ENCODE measurements at regions not wholly inside any gene's neighbourhood (a gene's known extent, or its start where the extent isn't known, plus 50 kb on each side); places are given as distances from the start of the nearest gene placed in this dataset.

- H3K27me3 ChIP-seq (ENCODE audit: control insufficient read depth in 1 of 2, insufficient read depth in 2 of 2, low read length in 2 of 2), result no peaks in the 10 kb centered on the region
- H3K27ac ChIP-seq (ENCODE audit: low read depth, low read length), result no peak overlapping the region
- no peak overlapping the region for H3K4me3 ChIP-seq (ENCODE audit: low read depth in 1 of 2, low read length in 2 of 2)
- no peak overlapping the region for H3K9ac ChIP-seq (ENCODE audit: low read depth in 1 of 2, low read length in 2 of 2)
- no peaks in the 10 kb centered on the region for H3K36me3 ChIP-seq (ENCODE audit: control insufficient read depth in 1 of 2, insufficient read depth in 2 of 2, low read length in 2 of 2)
- H3K9me3 ChIP-seq (ENCODE audit: control insufficient read depth in 1 of 2, low read length in 2 of 2), result peaks cover 0 to 4% of the 10 kb centered on the region in 2 donors
- peaks cover 5% of the 10 kb centered on the region in 2 donors for H3K4me1 ChIP-seq (ENCODE audit: control insufficient read depth in 1 of 2, insufficient read depth in 2 of 2, low read length in 2 of 2)
Observed at GRCh38 chr1:234944439-234945344, 183.9 kb downstream of the TOMM20 start.

GRCh38 chr1:234943836-234944402, 184.7 kb downstream of the TOMM20 start:
- Histone ChIP-seq H3K27ac (ENCODE audit: low read depth, low read length) (no peak overlapping the region), H3K9me3 (ENCODE audit: control insufficient read depth in 1 of 2, low read length in 2 of 2) (no peaks in the 10 kb centered on the region), H3K4me3 (ENCODE audit: low read depth in 1 of 2, low read length in 2 of 2) (no peak overlapping the region), H3K4me1 (ENCODE audit: control insufficient read depth in 1 of 2, insufficient read depth in 2 of 2, low read length in 2 of 2) (peaks cover 5% of the 10 kb centered on the region in 2 donors), H3K36me3 (ENCODE audit: control insufficient read depth in 1 of 2, insufficient read depth in 2 of 2, low read length in 2 of 2) (no peaks in the 10 kb centered on the region), H3K27me3 (ENCODE audit: control insufficient read depth in 1 of 2, insufficient read depth in 2 of 2, low read length in 2 of 2) (no peaks in the 10 kb centered on the region), H3K9ac (ENCODE audit: low read depth in 1 of 2, low read length in 2 of 2) (no peak overlapping the region)

DNA sequence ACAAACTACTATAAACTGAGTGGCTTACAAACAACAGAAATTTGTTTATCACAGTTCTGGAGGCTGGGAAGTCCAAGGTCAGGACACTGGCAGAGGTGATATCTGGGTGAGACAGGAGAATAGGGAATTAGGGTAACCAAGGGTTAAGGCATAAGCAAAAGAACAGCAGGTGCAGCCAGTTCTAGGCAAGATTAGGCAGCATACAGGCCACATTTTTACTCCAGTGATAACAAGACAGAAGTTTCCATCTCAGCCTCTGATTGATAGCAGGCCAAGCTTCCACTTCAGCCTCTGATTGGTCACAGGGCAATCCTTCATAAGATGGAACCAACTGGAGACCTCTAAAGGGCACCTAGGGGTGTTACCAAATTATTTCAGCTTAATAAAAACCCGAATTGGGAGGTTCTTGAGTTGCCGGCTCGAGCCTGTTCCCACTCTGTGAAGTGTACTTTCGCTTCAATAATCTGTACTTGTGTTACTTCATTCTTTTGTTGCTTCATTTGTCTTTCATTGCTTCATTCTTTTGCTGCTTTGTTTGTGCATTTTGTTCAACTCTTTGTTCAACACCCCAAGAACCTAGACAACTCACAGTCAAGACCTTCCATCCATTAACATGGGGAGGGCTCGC, 185.6 kb downstream of the TOMM20 start:
- no peak overlapping the region for H3K27ac ChIP-seq (ENCODE audit: low read depth, low read length)
- H3K9ac ChIP-seq (ENCODE audit: low read depth in 1 of 2, low read length in 2 of 2), result no peak overlapping the region
- no peaks in the 10 kb centered on the region for H3K27me3 ChIP-seq (ENCODE audit: control insufficient read depth in 1 of 2, insufficient read depth in 2 of 2, low read length in 2 of 2)
- H3K4me1 ChIP-seq (ENCODE audit: control insufficient read depth in 1 of 2, insufficient read depth in 2 of 2, low read length in 2 of 2), result peaks cover 5% of the 10 kb centered on the region in 2 donors
- no peaks in the 10 kb centered on the region for H3K9me3 ChIP-seq (ENCODE audit: control insufficient read depth in 1 of 2, low read length in 2 of 2)
- no peaks in the 10 kb centered on the region for H3K36me3 ChIP-seq (ENCODE audit: control insufficient read depth in 1 of 2, insufficient read depth in 2 of 2, low read length in 2 of 2)
- H3K4me3 ChIP-seq (ENCODE audit: low read depth in 1 of 2, low read length in 2 of 2), result no peak overlapping the region

DNA sequence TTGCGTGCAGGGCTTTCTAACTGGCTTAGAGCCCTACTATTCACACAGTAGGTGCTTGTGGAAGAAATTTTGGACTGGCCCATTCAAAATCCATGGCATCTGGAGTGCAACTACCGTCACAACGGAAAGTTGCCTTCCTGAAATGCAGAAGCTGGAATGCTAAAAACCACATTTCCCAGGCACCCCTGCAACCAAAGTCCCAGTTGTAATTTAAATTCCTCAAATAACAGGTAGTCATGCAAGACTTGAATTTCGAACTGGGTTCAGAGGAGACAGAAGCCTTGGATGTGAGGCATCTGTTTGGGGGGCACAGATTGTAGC, 186.7 kb downstream of the TOMM20 start:
- H3K4me1 ChIP-seq (ENCODE audit: control insufficient read depth in 1 of 2, insufficient read depth in 2 of 2, low read length in 2 of 2), result peaks cover 7 to 8% of the 10 kb centered on the region in 2 donors
- H3K9ac ChIP-seq (ENCODE audit: low read depth in 1 of 2, low read length in 2 of 2), result no peak overlapping the region
- no peak overlapping the region for H3K4me3 ChIP-seq (ENCODE audit: low read depth in 1 of 2, low read length in 2 of 2)

GRCh38 chr1:234941321-234942011, 187.2 kb downstream of the TOMM20 start:
- no peak overlapping the region for H3K4me3 ChIP-seq (ENCODE audit: low read depth in 1 of 2, low read length in 2 of 2)
- H3K9ac ChIP-seq (ENCODE audit: low read depth in 1 of 2, low read length in 2 of 2), result no peak overlapping the region
- H3K36me3 ChIP-seq (ENCODE audit: control insufficient read depth in 1 of 2, insufficient read depth in 2 of 2, low read length in 2 of 2), result no peaks in the 10 kb centered on the region
- no peak overlapping the region for H3K27ac ChIP-seq (ENCODE audit: low read depth, low read length)
- no peaks in the 10 kb centered on the region for H3K27me3 ChIP-seq (ENCODE audit: control insufficient read depth in 1 of 2, insufficient read depth in 2 of 2, low read length in 2 of 2)
- no peaks in the 10 kb centered on the region for H3K9me3 ChIP-seq (ENCODE audit: control insufficient read depth in 1 of 2, low read length in 2 of 2)
- H3K4me1 ChIP-seq (ENCODE audit: control insufficient read depth in 1 of 2, insufficient read depth in 2 of 2, low read length in 2 of 2), result peaks cover 7 to 8% of the 10 kb centered on the region in 2 donors

More for the DNA sequence above, 186.7 kb downstream of the TOMM20 start:
- no peaks in the 10 kb centered on the region for H3K9me3 ChIP-seq (ENCODE audit: control insufficient read depth in 1 of 2, low read length in 2 of 2)
- H3K27ac ChIP-seq (ENCODE audit: low read depth, low read length), result no peak overlapping the region
- no peaks in the 10 kb centered on the region for H3K36me3 ChIP-seq (ENCODE audit: control insufficient read depth in 1 of 2, insufficient read depth in 2 of 2, low read length in 2 of 2)
- H3K27me3 ChIP-seq (ENCODE audit: control insufficient read depth in 1 of 2, insufficient read depth in 2 of 2, low read length in 2 of 2), result no peaks in the 10 kb centered on the region

- Histone ChIP-seq H3K9me3 (ENCODE audit: control insufficient read depth in 1 of 2, low read length in 2 of 2) (no peaks in the 10 kb centered on the region), H3K4me1 (ENCODE audit: control insufficient read depth in 1 of 2, insufficient read depth in 2 of 2, low read length in 2 of 2) (peaks cover 7 to 8% of the 10 kb centered on the region in 2 donors), H3K27me3 (ENCODE audit: control insufficient read depth in 1 of 2, insufficient read depth in 2 of 2, low read length in 2 of 2) (no peaks in the 10 kb centered on the region), H3K9ac (ENCODE audit: low read depth in 1 of 2, low read length in 2 of 2) (no peak overlapping the region), H3K36me3 (ENCODE audit: control insufficient read depth in 1 of 2, insufficient read depth in 2 of 2, low read length in 2 of 2) (no peaks in the 10 kb centered on the region), H3K27ac (ENCODE audit: low read depth, low read length) (no peak overlapping the region), H3K4me3 (ENCODE audit: low read depth in 1 of 2, low read length in 2 of 2) (no peak overlapping the region)
Observed at GRCh38 chr1:234940841-234941240, 187.8 kb downstream of the TOMM20 start.

DNA sequence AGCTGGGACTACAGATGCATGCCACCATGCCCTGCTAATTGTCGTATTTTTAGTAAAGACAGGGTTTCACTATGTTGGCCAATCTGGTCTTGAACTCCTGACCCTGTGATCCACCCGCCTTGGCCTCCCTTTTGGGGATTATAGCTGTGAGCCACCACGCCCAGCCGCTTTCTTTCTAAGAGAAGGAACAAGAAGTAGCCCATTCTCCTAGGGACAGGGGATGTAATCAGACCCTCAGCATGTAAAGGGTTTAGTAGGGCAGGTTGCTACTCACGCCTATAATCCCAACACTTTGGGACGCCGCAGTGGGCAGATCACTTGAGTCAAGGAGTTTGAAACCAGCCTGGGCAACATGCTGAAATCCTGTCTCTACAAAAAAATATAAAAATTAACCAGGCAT, 189.7 kb downstream of the TOMM20 start:
- Histone ChIP-seq H3K36me3 (ENCODE audit: control insufficient read depth in 1 of 2, insufficient read depth in 2 of 2, low read length in 2 of 2) (no peaks in the 10 kb centered on the region), H3K4me3 (ENCODE audit: low read depth in 1 of 2, low read length in 2 of 2) (no peak overlapping the region), H3K27me3 (ENCODE audit: control insufficient read depth in 1 of 2, insufficient read depth in 2 of 2, low read length in 2 of 2) (no peaks in the 10 kb centered on the region), H3K9me3 (ENCODE audit: control insufficient read depth in 1 of 2, low read length in 2 of 2) (no peaks in the 10 kb centered on the region), H3K27ac (ENCODE audit: low read depth, low read length) (no peak overlapping the region), H3K9ac (ENCODE audit: low read depth in 1 of 2, low read length in 2 of 2) (no peak overlapping the region), H3K4me1 (ENCODE audit: control insufficient read depth in 1 of 2, insufficient read depth in 2 of 2, low read length in 2 of 2) (peaks cover 2 to 7% of the 10 kb centered on the region in 2 donors)

GRCh38 chr1:234938135-234938534, 190.5 kb downstream of the TOMM20 start:
- Histone ChIP-seq H3K4me1 (ENCODE audit: control insufficient read depth in 1 of 2, insufficient read depth in 2 of 2, low read length in 2 of 2) (peaks cover 8 to 9% of the 10 kb centered on the region in 2 donors), H3K36me3 (ENCODE audit: control insufficient read depth in 1 of 2, insufficient read depth in 2 of 2, low read length in 2 of 2) (no peaks in the 10 kb centered on the region), H3K9me3 (ENCODE audit: control insufficient read depth in 1 of 2, low read length in 2 of 2) (no peaks in the 10 kb centered on the region), H3K4me3 (ENCODE audit: low read depth in 1 of 2, low read length in 2 of 2) (no peak overlapping the region), H3K27ac (ENCODE audit: low read depth, low read length) (no peak overlapping the region), H3K27me3 (ENCODE audit: control insufficient read depth in 1 of 2, insufficient read depth in 2 of 2, low read length in 2 of 2) (no peaks in the 10 kb centered on the region), H3K9ac (ENCODE audit: low read depth in 1 of 2, low read length in 2 of 2) (no peak overlapping the region)

DNA sequence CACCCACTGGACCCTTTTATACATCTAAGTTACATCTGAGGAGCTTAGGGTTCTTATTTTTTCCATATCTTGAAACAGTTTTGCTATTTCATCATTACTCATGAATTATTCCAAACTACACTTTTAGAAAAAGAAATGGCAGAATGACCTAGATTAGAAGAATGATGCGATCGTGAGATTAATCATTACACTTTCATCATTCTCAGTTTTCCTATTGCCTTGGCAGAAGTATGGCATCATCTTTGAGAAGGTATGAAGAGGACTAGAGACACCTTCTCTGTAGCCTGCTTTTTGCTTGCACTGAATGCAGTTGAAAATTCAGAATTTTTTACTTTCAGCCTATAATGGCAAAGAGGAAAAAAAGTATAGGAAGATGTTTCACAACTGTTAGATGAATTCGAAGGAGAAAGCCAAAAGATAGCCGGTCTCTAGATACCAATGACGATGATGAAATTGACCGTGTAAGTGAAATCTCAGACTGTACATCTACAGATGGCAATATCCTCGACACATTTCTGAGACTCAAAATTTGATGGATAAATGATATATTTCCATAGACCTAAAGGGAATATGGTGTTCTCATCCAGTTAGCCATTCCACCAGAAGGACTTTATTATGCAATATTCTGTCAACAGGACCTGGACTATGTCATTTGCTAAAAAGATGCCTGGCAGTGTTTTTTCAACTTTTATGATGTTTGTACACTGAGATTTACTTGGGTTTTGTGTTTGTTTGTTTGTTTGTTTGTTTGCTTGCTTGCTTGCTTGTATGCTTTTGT, 191.8 kb downstream of the TOMM20 start:
- H3K36me3 ChIP-seq (ENCODE audit: control insufficient read depth in 1 of 2, insufficient read depth in 2 of 2, low read length in 2 of 2), result no peaks in the 10 kb centered on the region
- H3K27me3 ChIP-seq (ENCODE audit: control insufficient read depth in 1 of 2, insufficient read depth in 2 of 2, low read length in 2 of 2), result no peaks in the 10 kb centered on the region
- H3K9me3 ChIP-seq (ENCODE audit: control insufficient read depth in 1 of 2, low read length in 2 of 2), result no peaks in the 10 kb centered on the region
- no peak overlapping the region for H3K4me3 ChIP-seq (ENCODE audit: low read depth in 1 of 2, low read length in 2 of 2)
- H3K27ac ChIP-seq (ENCODE audit: low read depth, low read length), result no peak overlapping the region
- H3K4me1 ChIP-seq (ENCODE audit: control insufficient read depth in 1 of 2, insufficient read depth in 2 of 2, low read length in 2 of 2), result peaks cover 10 to 13% of the 10 kb centered on the region in 2 donors
- no peak overlapping the region for H3K9ac ChIP-seq (ENCODE audit: low read depth in 1 of 2, low read length in 2 of 2)

Measured in duodenal mucosa (tissue), 2 donors.